ENCODE measurements at regions not wholly inside any gene's neighbourhood (a gene's known extent, or its start where the extent isn't known, plus 50 kb on each side); places are given as distances from the start of the nearest gene placed in this dataset.

DNA sequence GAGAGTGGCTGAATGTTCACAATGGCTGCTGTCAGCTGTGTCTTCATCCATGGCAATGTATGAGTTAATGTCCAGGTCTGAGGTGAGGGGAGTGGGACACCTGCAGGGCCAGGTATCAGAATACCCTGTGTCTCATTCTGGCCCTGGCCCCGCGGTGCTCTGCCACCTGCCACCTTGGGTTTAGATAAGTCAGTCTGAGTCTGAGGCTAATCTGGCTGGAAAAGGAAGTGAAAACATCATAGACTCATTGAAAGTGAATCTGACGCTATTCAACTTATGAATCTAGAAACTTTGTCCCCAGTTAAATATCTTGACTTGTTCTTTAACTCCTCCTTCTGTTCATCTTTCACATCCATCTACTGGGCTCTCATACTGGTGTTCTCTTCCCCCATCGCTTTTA, 267.1 kb upstream of the JAG1 start:
- Histone ChIP-seq H2AK9ac (replicated peaks; ENCODE audit: low read depth, low read length, poor library complexity) (no peak overlapping the region), H3K79me1 (ENCODE audit: low read depth in 1 of 2, low read length in 2 of 2) (no peaks in the 10 kb centered on the region), H4K91ac (ENCODE audit: insufficient read depth, low read depth, low read length) (no peak overlapping the region), H3K4me2 (ENCODE audit: low read depth, low read length) (no peak overlapping the region), H3K9me3 (ENCODE audit: control insufficient read depth, insufficient read depth, low read length) (no peaks in the 10 kb centered on the region), H3K14ac (replicated peaks; ENCODE audit: low read depth, low read length) (no peak overlapping the region), H4K5ac (ENCODE audit: low read depth, low read length) (no peak overlapping the region), H3K27me3 (ENCODE audit: control insufficient read depth, insufficient read depth, low read length) (no peaks in the 10 kb centered on the region), H2BK20ac (ENCODE audit: low read depth, low read length) (no peak overlapping the region), H3K36me3 (ENCODE audit: control insufficient read depth, insufficient read depth, low read length) (no peaks in the 10 kb centered on the region), H4K20me1 (ENCODE audit: insufficient read depth, low read length) (no peaks in the 10 kb centered on the region), H3K4me3 (ENCODE audit: insufficient read depth, low read depth, low read length) (no peak overlapping the region), H2AFZ (replicated peaks; ENCODE audit: low read length, poor library complexity) (peak overlapping the region; percentile 36), H3K27ac (ENCODE audit: insufficient read depth, low read length) (no peak overlapping the region), H2AK5ac (ENCODE audit: low read depth, low read length) (no peak overlapping the region), H3K4me1 (ENCODE audit: control insufficient read depth, insufficient read depth, low read length) (no peaks in the 10 kb centered on the region), H3K23ac (ENCODE audit: low read depth, low read length) (no peak overlapping the region), H3K56ac (ENCODE audit: extremely low read depth, insufficient read depth, low read length) (no peak overlapping the region), H3K4ac (ENCODE audit: low read depth, low read length) (no peak overlapping the region), H2BK15ac (ENCODE audit: low read depth, low read length) (no peak overlapping the region), H3K18ac (ENCODE audit: low read depth, low read length) (no peak overlapping the region), H2BK120ac (ENCODE audit: low read depth, low read length) (no peak overlapping the region), H3K9me1 (ENCODE audit: insufficient read depth, low read length) (no peaks in the 10 kb centered on the region), H4K8ac (ENCODE audit: low read depth in 2 of 2, low read length in 2 of 2) (no peak overlapping the region), H2BK5ac (ENCODE audit: low read depth, low read length, poor library complexity, severe bottlenecking) (no peak overlapping the region), H3K9ac (ENCODE audit: low read depth, low read length) (no peak overlapping the region)
- DNase-seq (no peak), ATAC-seq (ENCODE audit: low read depth) (no peak)
- TF ChIP-seq MXI1 (IDR thresholded peaks at IDR 0.05; ENCODE audit: borderline replicate concordance, low read depth, low read length) (no peak), SMC3 (IDR thresholded peaks at IDR 0.05; ENCODE audit: low read depth, low read length) (no peak), POLR2A (IDR thresholded peaks at IDR 0.05; ENCODE audit: low read depth, low read length) (no peak), CHD1 (IDR thresholded peaks at IDR 0.05; ENCODE audit: low read depth, low read length) (no peak), BHLHE40 (IDR thresholded peaks at IDR 0.05; ENCODE audit: low read depth, low read length) (no peak)
- TF ChIP-seq, protein P1, sequence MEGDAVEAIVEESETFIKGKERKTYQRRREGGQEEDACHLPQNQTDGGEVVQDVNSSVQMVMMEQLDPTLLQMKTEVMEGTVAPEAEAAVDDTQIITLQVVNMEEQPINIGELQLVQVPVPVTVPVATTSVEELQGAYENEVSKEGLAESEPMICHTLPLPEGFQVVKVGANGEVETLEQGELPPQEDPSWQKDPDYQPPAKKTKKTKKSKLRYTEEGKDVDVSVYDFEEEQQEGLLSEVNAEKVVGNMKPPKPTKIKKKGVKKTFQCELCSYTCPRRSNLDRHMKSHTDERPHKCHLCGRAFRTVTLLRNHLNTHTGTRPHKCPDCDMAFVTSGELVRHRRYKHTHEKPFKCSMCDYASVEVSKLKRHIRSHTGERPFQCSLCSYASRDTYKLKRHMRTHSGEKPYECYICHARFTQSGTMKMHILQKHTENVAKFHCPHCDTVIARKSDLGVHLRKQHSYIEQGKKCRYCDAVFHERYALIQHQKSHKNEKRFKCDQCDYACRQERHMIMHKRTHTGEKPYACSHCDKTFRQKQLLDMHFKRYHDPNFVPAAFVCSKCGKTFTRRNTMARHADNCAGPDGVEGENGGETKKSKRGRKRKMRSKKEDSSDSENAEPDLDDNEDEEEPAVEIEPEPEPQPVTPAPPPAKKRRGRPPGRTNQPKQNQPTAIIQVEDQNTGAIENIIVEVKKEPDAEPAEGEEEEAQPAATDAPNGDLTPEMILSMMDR (conservative IDR thresholded peaks at IDR 0.05; ENCODE audit: low read depth, low read length): no peak
- TF ChIP-seq, protein P2, sequence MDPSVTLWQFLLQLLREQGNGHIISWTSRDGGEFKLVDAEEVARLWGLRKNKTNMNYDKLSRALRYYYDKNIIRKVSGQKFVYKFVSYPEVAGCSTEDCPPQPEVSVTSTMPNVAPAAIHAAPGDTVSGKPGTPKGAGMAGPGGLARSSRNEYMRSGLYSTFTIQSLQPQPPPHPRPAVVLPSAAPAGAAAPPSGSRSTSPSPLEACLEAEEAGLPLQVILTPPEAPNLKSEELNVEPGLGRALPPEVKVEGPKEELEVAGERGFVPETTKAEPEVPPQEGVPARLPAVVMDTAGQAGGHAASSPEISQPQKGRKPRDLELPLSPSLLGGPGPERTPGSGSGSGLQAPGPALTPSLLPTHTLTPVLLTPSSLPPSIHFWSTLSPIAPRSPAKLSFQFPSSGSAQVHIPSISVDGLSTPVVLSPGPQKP (IDR thresholded peaks at IDR 0.05; ENCODE audit: borderline replicate concordance, low read depth, low read length): no peak
- ChIA-PET CTCF (no interaction called here), POLR2A (ENCODE audit: unreplicated experiment) (no interaction called here)
- intact Hi-C loops (cut with micrococcal nuclease): no loop called here
- no TSS peak for BruUV-seq (replicated peaks)
- in situ Hi-C loops (cut with MboI; ENCODE audit: low sequenced_read_pairs): no loop called here
- 82% methylated on average over 3 of the region's 4 CpGs; no CpG with 5 or more reads in 1 of the 2 experiments for WGBS, 2 experiments (ENCODE audit: extremely low coverage in 2 of 2, insufficient read length in 1 of 2)
- dilution Hi-C loops (cut with HindIII; ENCODE audit: low sequenced_read_pairs, unreplicated experiment): no loop called here
